K562 (cell line): ENCODE measurements at regions not wholly inside any gene's neighbourhood (a gene's known extent, or its start where the extent isn't known, plus 50 kb on each side); places are given as distances from the start of the nearest gene placed in this dataset.

ENCODE experiments used
- ATAC-seq: fragments of 200-7000 bp; cut with Tn5 transposase; 3 replicates; pipeline ENCODE4 v1.9.1; 2020; ENCODE audit warnings: moderate library complexity
- BruUV-seq: library from RNA; stranded (reverse); fragments of 400-500 nt; replicated peaks from 2 replicates; lab custom pipeline; 2021; lab: Mats Ljungman, UMichigan
- CTCF ChIA-PET: fragments of 300-600 bp; formaldehyde crosslinking; extraction: SDS; loops from one replicate; lab custom pipeline; 2021; ENCODE audit warnings: low intra/inter-chr PET ratio; lab: Yijun Ruan, JAX
- POLR2A ChIA-PET: fragments of 300-600, 350-650 bp; sonication (Branson Sonifier 250); formaldehyde crosslinking; extraction: SDS; loops from one replicate; lab custom pipeline; 2021; ENCODE audit warnings: antibody characterized with exemption, inconsistent platforms; lab: Yijun Ruan, JAX
- DNase-seq, 4 experiments: peaks; one replicate each; pipeline versions ENCODE4 v3.0.0 to v3.0.0-alpha.2; 2011 to 2018; ENCODE audit warnings: low spot score in 3 of 4, mixed read lengths in 3 of 4; ENCODE audit errors: extremely low read depth in 1 of 4
- FAIRE-seq: peaks from 2 replicates; lab custom pipeline; 2011; peaks lifted over from hg19 to GRCh38; lab: Jason Lieb, UNC
- H2AFZ ChIP-seq: 2 replicates; pipeline ENCODE4 v1.6.0; 2011; ENCODE audit warnings: low read depth, low read length, control low read depth, inconsistent platforms
- H3K27ac ChIP-seq: fragments of 200-600 bp; 3 replicates; pipeline ENCODE4 v1.8.0; 2011; ENCODE audit warnings: low read depth, mild to moderate bottlenecking, control low read depth, inconsistent platforms, low read length, moderate library complexity, mixed read lengths; ENCODE audit errors: extremely low read depth
- H3K27me3 ChIP-seq, 2 experiments: fragments of 300-600 bp in 1 of 2; 2 replicates in 1 of 2; 3 replicates in 1 of 2; pipeline versions ENCODE4 v1.6.0 to v1.8.0; 2011; ENCODE audit warnings: inconsistent platforms in 2 of 2, low read length in 2 of 2, mild to moderate bottlenecking in 1 of 2, mixed read lengths in 1 of 2, moderate library complexity in 1 of 2; ENCODE audit not compliant: control insufficient read depth in 2 of 2, insufficient read depth in 2 of 2
- H3K36me3 ChIP-seq: fragments of 300-600 bp; 3 replicates; pipeline ENCODE4 v1.8.0; 2011; ENCODE audit warnings: mild to moderate bottlenecking, low read length, inconsistent platforms; ENCODE audit not compliant: control insufficient read depth, insufficient read depth
- H3K4me1 ChIP-seq, 2 experiments: fragments of 200-600 bp in 1 of 2; replicated peaks in 1 of 2; 2 replicates in 1 of 2; 3 replicates in 1 of 2; pipeline versions ENCODE4 v1.5.1 to v1.8.0; 2011; ENCODE audit warnings: inconsistent platforms in 2 of 2, low read length in 2 of 2, mild to moderate bottlenecking in 1 of 2, mixed read lengths in 1 of 2, moderate library complexity in 1 of 2; ENCODE audit not compliant: control insufficient read depth in 2 of 2, insufficient read depth in 2 of 2
- H3K4me2 ChIP-seq: 2 replicates; pipeline ENCODE4 v1.6.1; 2011; ENCODE audit warnings: low read length, control low read depth, inconsistent platforms, mixed read lengths; ENCODE audit not compliant: insufficient read depth
- H3K4me3 ChIP-seq: fragments of 200-600 bp; sonication (generic), shearing (Covaris generic); 2 replicates; pipeline ENCODE4 v1.5.1; 2016; ENCODE audit warnings: control low read depth, inconsistent platforms
- H3K79me2 ChIP-seq: fragments of 200-600 bp; 3 replicates; pipeline ENCODE4 v1.8.0; 2011; ENCODE audit warnings: low read length, inconsistent platforms; ENCODE audit not compliant: control insufficient read depth, insufficient read depth
- H3K9ac ChIP-seq, 2 experiments: 2 replicates each; pipeline versions ENCODE4 v1.6.0 to v1.6.1; 2011; ENCODE audit warnings: low read depth in 2 of 2, low read length in 2 of 2, control low read depth in 1 of 2, inconsistent platforms in 1 of 2, mild to moderate bottlenecking in 1 of 2, mixed read lengths in 1 of 2; ENCODE audit not compliant: insufficient read depth in 1 of 2
- H3K9me1 ChIP-seq: one replicate; pipeline ENCODE4 v1.6.0; 2011; ENCODE audit warnings: inconsistent platforms, mild to moderate bottlenecking, low read length, moderate library complexity; ENCODE audit not compliant: control insufficient read depth, insufficient read depth
- H3K9me3 ChIP-seq: replicated peaks from 2 replicates; pipeline ENCODE4 v1.5.1; 2011; ENCODE audit warnings: low read depth, low read length, inconsistent platforms; ENCODE audit not compliant: control insufficient read depth, insufficient read depth
- H4K20me1 ChIP-seq: replicated peaks from 2 replicates; pipeline ENCODE4 v1.6.1; 2011; ENCODE audit warnings: low read length, inconsistent platforms, mixed read lengths; ENCODE audit not compliant: control insufficient read depth, insufficient read depth
- ASH1L ChIP-seq: fragments of 450-650 bp; IDR thresholded peaks from 2 replicates; pipeline ENCODE4 v1.6.1; 2018; ENCODE audit warnings: borderline replicate concordance, mild to moderate bottlenecking, low read depth; ENCODE audit not compliant: partially characterized antibody
- ESRRA ChIP-seq: fragments of 450-650 bp; IDR thresholded peaks from 2 replicates; pipeline ENCODE4 v1.6.1; 2014; ENCODE audit warnings: low read depth, mild to moderate bottlenecking, moderate library complexity, borderline replicate concordance
- FOXM1 ChIP-seq, 2 experiments: fragments of 450-650 bp in 1 of 2; sonication (generic) in 1 of 2; formaldehyde crosslinking in 1 of 2; IDR thresholded peaks; 2 replicates each; pipeline versions ENCODE4 v1.6.1 to v1.9.0; 2017 to 2022; ENCODE audit warnings: low read depth in 2 of 2, mild to moderate bottlenecking in 2 of 2, missing genetic modification reagents in 1 of 2, moderate library complexity in 1 of 2
- MECOM ChIP-seq: fragments of 250-450 bp; sonication (Bioruptor Pico); IDR thresholded peaks from 2 replicates; pipeline ENCODE4 v1.8.0; 2022; ENCODE audit warnings: inconsistent platforms
- MTA3 ChIP-seq: fragments of 450-650 bp; formaldehyde crosslinking; IDR thresholded peaks from 2 replicates; pipeline ENCODE4 v1.6.1; 2017; ENCODE audit warnings: mild to moderate bottlenecking, borderline replicate concordance
- POLR2A ChIP-seq: fragments of 450-650 bp; conservative IDR thresholded peaks from 2 replicates; pipeline ENCODE4 v1.6.1; 2016
- TCF15 ChIP-seq: fragments of 250-450 bp; sonication (Bioruptor Pico); IDR thresholded peaks from 2 replicates; pipeline ENCODE4 v1.8.0; 2022; ENCODE audit warnings: moderate library complexity, mild to moderate bottlenecking, inconsistent platforms
- ZBED1 ChIP-seq: IDR thresholded peaks from 2 replicates; pipeline ENCODE4 v1.6.1; 2014
- ZBTB17 ChIP-seq: fragments of 450-650 bp; formaldehyde crosslinking; IDR thresholded peaks from 2 replicates; pipeline ENCODE4 v1.4.0; 2020; ENCODE audit warnings: mild to moderate bottlenecking
- ZNF707 ChIP-seq: fragments of 250-450 bp; sonication (Bioruptor Pico); conservative IDR thresholded peaks from 2 replicates; pipeline ENCODE4 v1.8.0; 2022; ENCODE audit warnings: inconsistent platforms, mild to moderate bottlenecking, moderate library complexity
- ZNF79 ChIP-seq: fragments of 250-450 bp; sonication (Bioruptor Pico); IDR thresholded peaks from 2 replicates; pipeline ENCODE4 v1.4.0; 2020; ENCODE audit warnings: low read depth, mild to moderate bottlenecking, moderate library complexity
- WGBS: fragments of 100-300 bp; shearing (Covaris generic); methylation state at CpG from one replicate; pipeline ENCODE4 v1.1.6; 2016; ENCODE audit warnings: low coverage, mixed read lengths; ENCODE audit not compliant: insufficient coverage; ENCODE audit errors: missing lambda C conversion rate; 5-methylcytosine and 5-hydroxymethylcytosine counted together
- in situ Hi-C: fragments of 300-500 bp; cut with MboI; formaldehyde crosslinking; loops from 4 replicates; pipeline ENCODE4 v1.15.0; 2018; ENCODE audit warnings: inconsistent platforms, mixed read lengths
- intact Hi-C: fragments of 100-400 bp; cut with micrococcal nuclease; formaldehyde crosslinking; loops from 2 replicates; pipeline ENCODE4 v1.14.2; 2022
- TF ChIP-seq, protein P1 (sequence below): fragments of 450-650 bp; formaldehyde crosslinking; IDR thresholded peaks from 2 replicates; pipeline ENCODE4 v1.4.0; 2022; ENCODE audit warnings: missing genetic modification characterization
- TF ChIP-seq, protein P2 (sequence below): fragments of 250-450 bp; sonication (Bioruptor Pico); IDR thresholded peaks from 2 replicates; pipeline ENCODE4 v1.8.0; 2022; ENCODE audit warnings: moderate library complexity, mild to moderate bottlenecking, inconsistent platforms

GRCh38 chr18:10148189-10148929 lies 234.5 kb downstream of the VAPA start:
- H3K36me3 ChIP-seq: no peaks in the 10 kb centered on the region
- CTCF ChIA-PET: no interaction called here

DNA sequence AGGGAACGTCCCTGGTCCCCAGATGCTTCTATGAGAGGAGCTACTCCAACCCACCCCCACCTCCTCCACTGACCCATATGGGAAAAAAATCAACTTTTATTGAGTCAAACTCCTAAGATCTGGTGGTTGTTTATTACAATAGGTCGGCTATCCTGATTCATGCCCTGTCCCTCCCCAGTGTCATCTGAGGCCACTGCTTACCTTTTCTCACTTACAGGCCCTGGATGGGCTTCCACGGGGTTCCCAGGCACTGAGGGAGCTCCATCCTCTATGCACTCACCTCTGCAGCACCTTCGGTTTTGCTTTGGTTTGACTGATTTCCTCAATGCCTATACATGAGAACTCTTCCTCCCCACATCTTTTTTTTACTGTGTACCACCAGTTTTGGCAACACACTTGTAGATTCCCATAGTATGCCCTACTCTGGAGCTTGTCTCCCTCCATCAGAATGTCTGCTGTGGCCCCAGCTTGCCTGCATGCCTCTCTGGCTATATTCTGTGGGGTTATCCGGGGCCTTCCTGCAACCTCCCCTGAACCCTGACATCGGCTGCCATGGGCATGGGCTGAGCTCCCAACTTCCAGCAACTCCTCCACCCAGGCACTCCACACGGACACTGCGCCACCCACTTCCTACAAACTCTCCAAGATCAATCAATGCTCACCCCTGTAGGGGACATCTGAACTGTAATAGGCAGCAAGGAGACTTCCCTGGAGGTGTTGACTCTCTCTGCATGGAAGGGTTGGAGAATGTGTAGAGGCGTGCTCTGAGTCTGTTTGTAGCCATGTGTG lies 236.1 kb downstream of the VAPA start:
- ChIA-PET CTCF (no interaction called here), POLR2A (interaction anchor here (0.6 kb wide), 1 partner anchor 89 kb away, joined by 3 read pairs; no protein-coding TSS in a partner anchor)
- Histone ChIP-seq H3K9me3 (no peaks in the 10 kb centered on the region), H3K27ac (no peak overlapping the region), H3K79me2 (no peaks in the 10 kb centered on the region), H3K4me2 (no peak overlapping the region), H3K9me1 (no peaks in the 10 kb centered on the region), H3K27me3 (peaks cover 2 to 43% of the 10 kb centered on the region in 2 experiments; a peak in 3 of 5 replicates), H3K4me3 (no peak overlapping the region), H3K36me3 (no peaks in the 10 kb centered on the region), H4K20me1 (no peaks in the 10 kb centered on the region), H3K9ac (no peak overlapping the region), H2AFZ (no peak overlapping the region), H3K4me1 (no peaks in the 10 kb centered on the region)
- no TSS peak for BruUV-seq
- intact Hi-C loops: no loop called here
- DNase-seq (no peak), FAIRE-seq (no peak), ATAC-seq (no peak)
- WGBS: 5% methylated on average over 9 of the region's 9 CpGs
- in situ Hi-C loops: no loop called here
- TF ChIP-seq, protein P1, sequence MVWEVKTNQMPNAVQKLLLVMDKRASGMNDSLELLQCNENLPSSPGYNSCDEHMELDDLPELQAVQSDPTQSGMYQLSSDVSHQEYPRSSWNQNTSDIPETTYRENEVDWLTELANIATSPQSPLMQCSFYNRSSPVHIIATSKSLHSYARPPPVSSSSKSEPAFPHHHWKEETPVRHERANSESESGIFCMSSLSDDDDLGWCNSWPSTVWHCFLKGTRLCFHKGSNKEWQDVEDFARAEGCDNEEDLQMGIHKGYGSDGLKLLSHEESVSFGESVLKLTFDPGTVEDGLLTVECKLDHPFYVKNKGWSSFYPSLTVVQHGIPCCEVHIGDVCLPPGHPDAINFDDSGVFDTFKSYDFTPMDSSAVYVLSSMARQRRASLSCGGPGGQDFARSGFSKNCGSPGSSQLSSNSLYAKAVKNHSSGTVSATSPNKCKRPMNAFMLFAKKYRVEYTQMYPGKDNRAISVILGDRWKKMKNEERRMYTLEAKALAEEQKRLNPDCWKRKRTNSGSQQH (CRISPR knock-in tag): no peak
- TF ChIP-seq, protein P2, sequence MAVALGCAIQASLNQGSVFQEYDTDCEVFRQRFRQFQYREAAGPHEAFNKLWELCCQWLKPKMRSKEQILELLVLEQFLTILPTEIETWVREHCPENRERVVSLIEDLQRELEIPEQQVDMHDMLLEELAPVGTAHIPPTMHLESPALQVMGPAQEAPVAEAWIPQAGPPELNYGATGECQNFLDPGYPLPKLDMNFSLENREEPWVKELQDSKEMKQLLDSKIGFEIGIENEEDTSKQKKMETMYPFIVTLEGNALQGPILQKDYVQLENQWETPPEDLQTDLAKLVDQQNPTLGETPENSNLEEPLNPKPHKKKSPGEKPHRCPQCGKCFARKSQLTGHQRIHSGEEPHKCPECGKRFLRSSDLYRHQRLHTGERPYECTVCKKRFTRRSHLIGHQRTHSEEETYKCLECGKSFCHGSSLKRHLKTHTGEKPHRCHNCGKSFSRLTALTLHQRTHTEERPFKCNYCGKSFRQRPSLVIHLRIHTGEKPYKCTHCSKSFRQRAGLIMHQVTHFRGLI (CRISPR knock-in tag): no peak
- TF ChIP-seq TCF15 (CRISPR knock-in tag) (no peak), ASH1L (no peak), ZBTB17 (CRISPR knock-in tag) (no peak), ZBED1 (no peak), ZNF79 (CRISPR knock-in tag) (no peak), ZNF707 (no peak)

More at GRCh38 chr18:10148189-10148929, 234.5 kb downstream of the VAPA start:
- no TSS peak for BruUV-seq
- no peak for DNase-seq
- H3K79me2 ChIP-seq: no peaks in the 10 kb centered on the region
- no peak overlapping the region for H3K4me2 ChIP-seq
- no peaks in the 10 kb centered on the region for H3K4me1 ChIP-seq
- no peak for ATAC-seq
- no peak overlapping the region for H3K4me3 ChIP-seq
- no peak for FAIRE-seq
- no peak overlapping the region for H2AFZ ChIP-seq
- intact Hi-C loops (no loop called here), in situ Hi-C loops (no loop called here)
- H3K9me3 ChIP-seq: no peaks in the 10 kb centered on the region
- H3K27me3 ChIP-seq: peaks cover 2 to 43% of the 10 kb centered on the region in 2 experiments; a peak in 3 of 5 replicates
- TF ChIP-seq FOXM1 (IDR thresholded peaks at IDR 0.05; ENCODE audit: low read depth) (no peak), FOXM1 (CRISPR knock-in tag; IDR thresholded peaks at IDR 0.05; ENCODE audit: low read depth) (no peak), ESRRA (no peak), MECOM (CRISPR knock-in tag) (no peak), POLR2A (no peak), MTA3 (no peak)
- POLR2A ChIA-PET: interaction anchor here (0.6 to 0.9 kb wide), 2 partner anchors 26 to 221 kb away, joined by 3 read pairs; no protein-coding TSS in a partner anchor
- no peak overlapping the region for H3K9ac ChIP-seq
- 0 out of 2 replicates have a peak, but pooled peaks cover 2% of the 10 kb centered on the region for H4K20me1 ChIP-seq
- no peaks in the 10 kb centered on the region for H3K9me1 ChIP-seq
- WGBS: 1% methylated on average over 8 of the region's 8 CpGs
- no peak overlapping the region for H3K27ac ChIP-seq
